K562 (cell line): ENCODE measurements at regions not wholly inside any gene's neighbourhood (a gene's known extent, or its start where the extent isn't known, plus 50 kb on each side); places are given as distances from the start of the nearest gene placed in this dataset.

ENCODE experiments used
- ATAC-seq: fragments of 200-7000 bp; cut with Tn5 transposase; 3 replicates; pipeline ENCODE4 v1.9.1; 2020; ENCODE audit warnings: moderate library complexity
- BruUV-seq: library from RNA; stranded (reverse); fragments of 400-500 nt; replicated peaks from 2 replicates; lab custom pipeline; 2021; lab: Mats Ljungman, UMichigan
- CTCF ChIA-PET: fragments of 300-600 bp; formaldehyde crosslinking; extraction: SDS; loops from one replicate; lab custom pipeline; 2021; ENCODE audit warnings: low intra/inter-chr PET ratio; lab: Yijun Ruan, JAX
- POLR2A ChIA-PET: fragments of 300-600, 350-650 bp; sonication (Branson Sonifier 250); formaldehyde crosslinking; extraction: SDS; loops from one replicate; lab custom pipeline; 2021; ENCODE audit warnings: antibody characterized with exemption, inconsistent platforms; lab: Yijun Ruan, JAX
- DNase-seq, 4 experiments: peaks; one replicate each; pipeline versions ENCODE4 v3.0.0 to v3.0.0-alpha.2; 2011 to 2018; ENCODE audit warnings: low spot score in 3 of 4, mixed read lengths in 3 of 4; ENCODE audit errors: extremely low read depth in 1 of 4
- FAIRE-seq: peaks from 2 replicates; lab custom pipeline; 2011; peaks lifted over from hg19 to GRCh38; lab: Jason Lieb, UNC
- H2AFZ ChIP-seq: 2 replicates; pipeline ENCODE4 v1.6.0; 2011; ENCODE audit warnings: low read depth, low read length, control low read depth, inconsistent platforms
- H3K27ac ChIP-seq: fragments of 200-600 bp; 3 replicates; pipeline ENCODE4 v1.8.0; 2011; ENCODE audit warnings: low read depth, mild to moderate bottlenecking, control low read depth, inconsistent platforms, low read length, moderate library complexity, mixed read lengths; ENCODE audit errors: extremely low read depth
- H3K27me3 ChIP-seq, 2 experiments: fragments of 300-600 bp in 1 of 2; 2 replicates in 1 of 2; 3 replicates in 1 of 2; pipeline versions ENCODE4 v1.6.0 to v1.8.0; 2011; ENCODE audit warnings: inconsistent platforms in 2 of 2, low read length in 2 of 2, mild to moderate bottlenecking in 1 of 2, mixed read lengths in 1 of 2, moderate library complexity in 1 of 2; ENCODE audit not compliant: control insufficient read depth in 2 of 2, insufficient read depth in 2 of 2
- H3K36me3 ChIP-seq: fragments of 300-600 bp; 3 replicates; pipeline ENCODE4 v1.8.0; 2011; ENCODE audit warnings: mild to moderate bottlenecking, low read length, inconsistent platforms; ENCODE audit not compliant: control insufficient read depth, insufficient read depth
- H3K4me1 ChIP-seq, 2 experiments: fragments of 200-600 bp in 1 of 2; replicated peaks in 1 of 2; 2 replicates in 1 of 2; 3 replicates in 1 of 2; pipeline versions ENCODE4 v1.5.1 to v1.8.0; 2011; ENCODE audit warnings: inconsistent platforms in 2 of 2, low read length in 2 of 2, mild to moderate bottlenecking in 1 of 2, mixed read lengths in 1 of 2, moderate library complexity in 1 of 2; ENCODE audit not compliant: control insufficient read depth in 2 of 2, insufficient read depth in 2 of 2
- H3K4me2 ChIP-seq: 2 replicates; pipeline ENCODE4 v1.6.1; 2011; ENCODE audit warnings: low read length, control low read depth, inconsistent platforms, mixed read lengths; ENCODE audit not compliant: insufficient read depth
- H3K4me3 ChIP-seq: fragments of 200-600 bp; sonication (generic), shearing (Covaris generic); 2 replicates; pipeline ENCODE4 v1.5.1; 2016; ENCODE audit warnings: control low read depth, inconsistent platforms
- H3K79me2 ChIP-seq: fragments of 200-600 bp; 3 replicates; pipeline ENCODE4 v1.8.0; 2011; ENCODE audit warnings: low read length, inconsistent platforms; ENCODE audit not compliant: control insufficient read depth, insufficient read depth
- H3K9ac ChIP-seq, 2 experiments: 2 replicates each; pipeline versions ENCODE4 v1.6.0 to v1.6.1; 2011; ENCODE audit warnings: low read depth in 2 of 2, low read length in 2 of 2, control low read depth in 1 of 2, inconsistent platforms in 1 of 2, mild to moderate bottlenecking in 1 of 2, mixed read lengths in 1 of 2; ENCODE audit not compliant: insufficient read depth in 1 of 2
- H3K9me1 ChIP-seq: one replicate; pipeline ENCODE4 v1.6.0; 2011; ENCODE audit warnings: inconsistent platforms, mild to moderate bottlenecking, low read length, moderate library complexity; ENCODE audit not compliant: control insufficient read depth, insufficient read depth
- H3K9me3 ChIP-seq: replicated peaks from 2 replicates; pipeline ENCODE4 v1.5.1; 2011; ENCODE audit warnings: low read depth, low read length, inconsistent platforms; ENCODE audit not compliant: control insufficient read depth, insufficient read depth
- H4K20me1 ChIP-seq: replicated peaks from 2 replicates; pipeline ENCODE4 v1.6.1; 2011; ENCODE audit warnings: low read length, inconsistent platforms, mixed read lengths; ENCODE audit not compliant: control insufficient read depth, insufficient read depth
- BRF1 ChIP-seq: IDR thresholded peaks from 3 replicates; pipeline ENCODE4 v1.6.1; 2011; ENCODE audit warnings: borderline replicate concordance, mild to moderate bottlenecking; ENCODE audit not compliant: insufficient read length; ENCODE audit errors: extremely low read depth
- KAT2B ChIP-seq: IDR thresholded peaks from one replicate; pipeline ENCODE4 v1.6.1; 2012; ENCODE audit warnings: low read depth, mild to moderate bottlenecking, control low read depth, inconsistent platforms, low read length, moderate library complexity
- LEF1 ChIP-seq: fragments of 450-650 bp; IDR thresholded peaks from 2 replicates; pipeline ENCODE4 v1.6.1; 2016; ENCODE audit warnings: mild to moderate bottlenecking
- MECOM ChIP-seq: fragments of 250-450 bp; sonication (Bioruptor Pico); IDR thresholded peaks from 2 replicates; pipeline ENCODE4 v1.8.0; 2022; ENCODE audit warnings: inconsistent platforms
- NCOA4 ChIP-seq: fragments of 450-650 bp; IDR thresholded peaks from 2 replicates; pipeline ENCODE4 v1.6.1; 2018; ENCODE audit warnings: mild to moderate bottlenecking; ENCODE audit not compliant: partially characterized antibody
- NFE2L1 ChIP-seq: fragments of 450-650 bp; IDR thresholded peaks from 2 replicates; pipeline ENCODE4 v1.6.1; 2016; ENCODE audit warnings: missing genetic modification characterization, low read depth, mild to moderate bottlenecking, missing compliant biosample characterization, moderate library complexity, borderline replicate concordance
- PHF8 ChIP-seq: fragments of 200-600 bp; sonication (generic); IDR thresholded peaks from 2 replicates; pipeline ENCODE4 v1.6.1; 2012; ENCODE audit warnings: mixed run types, mild to moderate bottlenecking, inconsistent platforms, low read length, moderate library complexity, borderline replicate concordance
- ZBTB17 ChIP-seq: fragments of 450-650 bp; formaldehyde crosslinking; IDR thresholded peaks from 2 replicates; pipeline ENCODE4 v1.4.0; 2020; ENCODE audit warnings: mild to moderate bottlenecking
- ZNF584 ChIP-seq: fragments of 200-800 bp; sonication (Bioruptor generic); IDR thresholded peaks from 2 replicates; pipeline ENCODE4 v1.6.1; 2016; ENCODE audit warnings: low read depth, mild to moderate bottlenecking, missing genetic modification characterization, missing compliant biosample characterization
- WGBS: fragments of 100-300 bp; shearing (Covaris generic); methylation state at CpG from one replicate; pipeline ENCODE4 v1.1.6; 2016; ENCODE audit warnings: low coverage, mixed read lengths; ENCODE audit not compliant: insufficient coverage; ENCODE audit errors: missing lambda C conversion rate; 5-methylcytosine and 5-hydroxymethylcytosine counted together
- in situ Hi-C: fragments of 300-500 bp; cut with MboI; formaldehyde crosslinking; loops from 4 replicates; pipeline ENCODE4 v1.15.0; 2018; ENCODE audit warnings: inconsistent platforms, mixed read lengths
- intact Hi-C: fragments of 100-400 bp; cut with micrococcal nuclease; formaldehyde crosslinking; loops from 2 replicates; pipeline ENCODE4 v1.14.2; 2022
- TF ChIP-seq, protein P1 (sequence below): fragments of 250-450 bp; sonication (Bioruptor Pico); IDR thresholded peaks from 2 replicates; pipeline ENCODE4 v1.8.0; 2022; ENCODE audit warnings: moderate library complexity, mild to moderate bottlenecking, inconsistent platforms
- TF ChIP-seq, protein P2 (sequence below), 2 experiments: fragments of 450-650 bp in 1 of 2; sonication (generic) in 1 of 2; formaldehyde crosslinking; conservative IDR thresholded peaks; 2 replicates each; pipeline versions ENCODE4 v1.4.0 to v1.8.1; 2020 to 2022; ENCODE audit warnings: mild to moderate bottlenecking in 1 of 2, missing genetic modification reagents in 1 of 2

DNA sequence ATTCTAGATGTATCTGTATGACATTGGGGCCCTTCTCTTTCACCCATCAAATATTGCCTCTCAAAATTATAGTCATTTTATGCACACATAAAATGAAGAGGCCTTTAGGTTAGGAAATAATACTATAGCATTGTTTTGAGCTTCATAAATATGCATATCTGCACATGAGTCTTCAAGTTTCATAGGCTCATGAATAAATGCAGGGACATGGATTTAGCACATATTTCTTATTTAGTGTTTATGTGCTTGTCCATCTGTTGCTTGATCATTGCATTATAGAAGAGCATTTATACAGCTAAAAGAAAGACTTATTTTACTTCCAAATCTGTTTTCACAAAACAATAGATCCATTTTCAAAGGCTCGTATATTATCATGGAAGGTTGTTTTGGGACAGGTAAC, 455.8 kb downstream of the EPM2A start:
- intact Hi-C loops (no loop called here), in situ Hi-C loops (no loop called here)
- H3K36me3 ChIP-seq: no peaks in the 10 kb centered on the region
- WGBS: 4% methylated on average over 1 of the region's 1 CpG
- no peak overlapping the region for H3K27ac ChIP-seq
- H3K79me2 ChIP-seq: no peaks in the 10 kb centered on the region
- CTCF ChIA-PET: no interaction called here
- FAIRE-seq (no peak), ATAC-seq (no peak), DNase-seq (no peak)
- H2AFZ ChIP-seq: no peak overlapping the region
- no peaks in the 10 kb centered on the region for H3K4me1 ChIP-seq
- no peaks in the 10 kb centered on the region for H3K27me3 ChIP-seq
- H3K9ac ChIP-seq: no peak overlapping the region
- no peaks in the 10 kb centered on the region for H3K9me1 ChIP-seq
- peaks cover 2% of the 10 kb centered on the region; the same call in 1 of the 2 replicates for H3K9me3 ChIP-seq
- POLR2A ChIA-PET: no interaction called here
- no peaks in the 10 kb centered on the region for H4K20me1 ChIP-seq
- no peak overlapping the region for H3K4me3 ChIP-seq
- no TSS peak for BruUV-seq
- no peak overlapping the region for H3K4me2 ChIP-seq
- TF ChIP-seq NCOA4: no peak
- no peak for TF ChIP-seq ZBTB17 (CRISPR knock-in tag)
- no peak for TF ChIP-seq BRF1
- no peak for TF ChIP-seq MECOM (CRISPR knock-in tag)
- no peak for TF ChIP-seq KAT2B
- TF ChIP-seq, protein P1, sequence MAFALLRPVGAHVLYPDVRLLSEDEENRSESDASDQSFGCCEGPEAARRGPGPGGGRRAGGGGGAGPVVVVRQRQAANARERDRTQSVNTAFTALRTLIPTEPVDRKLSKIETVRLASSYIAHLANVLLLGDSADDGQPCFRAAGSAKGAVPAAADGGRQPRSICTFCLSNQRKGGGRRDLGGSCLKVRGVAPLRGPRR: no peak
- TF ChIP-seq, protein P2, sequence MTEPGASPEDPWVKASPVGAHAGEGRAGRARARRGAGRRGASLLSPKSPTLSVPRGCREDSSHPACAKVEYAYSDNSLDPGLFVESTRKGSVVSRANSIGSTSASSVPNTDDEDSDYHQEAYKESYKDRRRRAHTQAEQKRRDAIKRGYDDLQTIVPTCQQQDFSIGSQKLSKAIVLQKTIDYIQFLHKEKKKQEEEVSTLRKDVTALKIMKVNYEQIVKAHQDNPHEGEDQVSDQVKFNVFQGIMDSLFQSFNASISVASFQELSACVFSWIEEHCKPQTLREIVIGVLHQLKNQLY (CRISPR knock-in tag; conservative IDR thresholded peaks at IDR 0.05): no peak
- TF ChIP-seq PHF8: no peak
- TF ChIP-seq ZNF584 (CRISPR knock-in tag): no peak
- TF ChIP-seq NFE2L1: no peak
- TF ChIP-seq LEF1: no peak
